HG02571 (cell line): ENCODE measurements at regions not wholly inside any gene's neighbourhood (a gene's known extent, or its start where the extent isn't known, plus 50 kb on each side); places are given as distances from the start of the nearest gene placed in this dataset.
"Not testable (repeated sequence)": the region's sequence is repeated elsewhere in the genome, so short reads cannot be mapped to it uniquely, and the experiment has no call there.

ENCODE experiments used
- ATAC-seq: cut with Tn5 transposase; IDR thresholded peaks from one replicate; pipeline ENCODE4 v1.9.1; 2021; ENCODE audit warnings: mild to moderate bottlenecking, moderate library complexity; ENCODE audit not compliant: unreplicated experiment

- no peak for ATAC-seq
These were observed 238.6 kb downstream of the LRIG3 start for GRCh38 chr12:58681730-58682129.

- ATAC-seq, result no peak
These were observed 225.0 kb downstream of the LRIG3 start for GRCh38 chr12:58695263-58695662.

- no peak for ATAC-seq
These were observed 218.8 kb downstream of the LRIG3 start for GRCh38 chr12:58701536-58701935.

- ATAC-seq, result no peak
These were observed 216.4 kb downstream of the LRIG3 start for GRCh38 chr12:58703866-58704265.

GRCh38 chr12:58704770-58705169, 215.5 kb downstream of the LRIG3 start:
- ATAC-seq, result not testable (repeated sequence)

- no peak for ATAC-seq
These were observed 209.4 kb downstream of the LRIG3 start for GRCh38 chr12:58710901-58711300.

- no peak for ATAC-seq
These were observed 208.3 kb downstream of the LRIG3 start for GRCh38 chr12:58711974-58712373.

GRCh38 chr12:58712976-58713375, 207.3 kb downstream of the LRIG3 start:
- ATAC-seq, result no peak

- no peak for ATAC-seq
These were observed 201.1 kb downstream of the LRIG3 start for GRCh38 chr12:58719161-58719560.

GRCh38 chr12:58720421-58720820, 199.9 kb downstream of the LRIG3 start:
- ATAC-seq, result no peak

- no peak for ATAC-seq
These were observed 194.8 kb downstream of the LRIG3 start for GRCh38 chr12:58725400-58726105.

- ATAC-seq, result no peak
These were observed 192.8 kb downstream of the LRIG3 start for GRCh38 chr12:58727521-58727920.

GRCh38 chr12:58728397-58728796, 191.9 kb downstream of the LRIG3 start:
- ATAC-seq, result no peak

GRCh38 chr12:58731096-58731495, 189.2 kb downstream of the LRIG3 start:
- no peak for ATAC-seq

- no peak for ATAC-seq
These were observed 187.4 kb downstream of the LRIG3 start for GRCh38 chr12:58732894-58733293.

GRCh38 chr12:58741226-58741625, 179.1 kb downstream of the LRIG3 start:
- ATAC-seq, result no peak

- ATAC-seq, result no peak
These were observed 174.8 kb downstream of the LRIG3 start for GRCh38 chr12:58745348-58746125.

GRCh38 chr12:58747533-58747932, 172.8 kb downstream of the LRIG3 start:
- ATAC-seq, result no peak

- no peak for ATAC-seq
These were observed 169.8 kb downstream of the LRIG3 start for GRCh38 chr12:58750484-58750883.

- ATAC-seq, result no peak
These were observed 162.9 kb downstream of the LRIG3 start for GRCh38 chr12:58757422-58757821.

- not testable (repeated sequence) for ATAC-seq
These were observed 160.6 kb downstream of the LRIG3 start for GRCh38 chr12:58759745-58760144.

GRCh38 chr12:58761308-58761707, 159.0 kb downstream of the LRIG3 start:
- no peak for ATAC-seq
